CD4-positive, alpha-beta T cell treated with Interleukin-2 at 100 ng/mL for 4 hours (primary cell): ENCODE measurements at regions not wholly inside any gene's neighbourhood (a gene's known extent, or its start where the extent isn't known, plus 50 kb on each side); places are given as distances from the start of the nearest gene placed in this dataset.
"Not testable (repeated sequence)": the region's sequence is repeated elsewhere in the genome, so short reads cannot be mapped to it uniquely, and the experiment has no call there.

Source experiments
- DNase-seq: peaks from one replicate; pipeline ENCODE4 v3.0.0-alpha.2; 2020; ENCODE audit warnings: low spot score

DNA sequence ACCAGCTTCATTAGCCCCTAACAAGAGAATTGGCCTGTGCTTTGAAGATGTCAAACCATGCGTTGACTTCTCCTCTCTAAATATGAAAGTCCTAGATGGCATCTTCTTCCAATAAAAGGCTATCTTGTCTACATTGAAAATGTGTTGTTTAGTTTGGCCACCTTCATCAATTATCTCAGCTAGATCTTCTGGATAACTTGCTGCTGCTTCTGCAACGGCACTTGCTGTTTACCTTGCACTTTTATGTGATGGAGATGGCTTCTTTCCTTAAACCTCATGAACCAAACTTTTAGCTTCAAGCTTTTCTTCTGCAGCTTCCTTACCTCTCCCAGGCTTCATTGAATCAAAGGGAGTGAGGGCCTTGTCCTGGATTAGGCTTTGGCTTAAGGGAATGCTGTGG lies 58.6 kb upstream of the CSNK1E start:
- DNase-seq = not testable (repeated sequence)

DNA sequence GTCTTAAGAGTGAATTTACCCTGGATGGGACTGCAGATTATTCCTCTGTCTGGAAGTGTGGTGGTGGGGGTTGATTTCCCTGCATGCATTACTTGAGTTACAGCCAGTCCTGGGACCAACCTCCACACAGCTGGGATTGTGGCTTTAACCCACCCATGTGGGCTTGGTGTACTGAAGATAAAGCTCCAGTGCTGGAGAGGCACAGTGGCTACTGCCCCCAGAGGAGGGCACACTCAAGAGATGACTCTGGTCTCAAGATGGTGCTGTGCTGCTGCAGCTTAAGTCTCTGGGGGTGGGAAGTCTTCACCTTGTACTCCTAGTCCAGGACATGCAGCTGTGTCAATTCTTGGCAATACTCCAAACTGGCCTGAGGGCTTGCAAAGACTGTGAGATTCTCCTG lies 57.8 kb upstream of the CSNK1E start:
- not testable (repeated sequence) for DNase-seq

DNA sequence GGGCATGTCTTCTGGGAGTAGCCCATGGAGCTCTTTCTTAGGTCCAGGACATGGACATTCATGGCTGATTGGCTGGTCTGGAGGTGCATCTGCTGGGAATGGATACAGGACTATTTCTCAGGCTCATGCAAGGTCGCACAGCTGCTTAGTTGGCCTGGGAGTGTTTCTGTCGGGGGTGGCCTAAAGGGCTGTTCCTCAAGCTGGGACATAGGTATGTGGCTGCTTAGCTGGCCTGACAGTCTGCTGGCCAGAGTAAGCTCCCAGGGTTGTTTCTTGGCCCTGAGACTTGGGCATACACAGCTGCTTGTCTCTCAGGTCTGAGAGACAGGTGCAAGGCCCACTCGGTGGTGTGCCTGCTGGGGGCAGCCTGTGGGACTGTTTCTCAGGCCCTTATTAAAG lies 57.2 kb upstream of the CSNK1E start:
- not testable (repeated sequence) for DNase-seq

DNA sequence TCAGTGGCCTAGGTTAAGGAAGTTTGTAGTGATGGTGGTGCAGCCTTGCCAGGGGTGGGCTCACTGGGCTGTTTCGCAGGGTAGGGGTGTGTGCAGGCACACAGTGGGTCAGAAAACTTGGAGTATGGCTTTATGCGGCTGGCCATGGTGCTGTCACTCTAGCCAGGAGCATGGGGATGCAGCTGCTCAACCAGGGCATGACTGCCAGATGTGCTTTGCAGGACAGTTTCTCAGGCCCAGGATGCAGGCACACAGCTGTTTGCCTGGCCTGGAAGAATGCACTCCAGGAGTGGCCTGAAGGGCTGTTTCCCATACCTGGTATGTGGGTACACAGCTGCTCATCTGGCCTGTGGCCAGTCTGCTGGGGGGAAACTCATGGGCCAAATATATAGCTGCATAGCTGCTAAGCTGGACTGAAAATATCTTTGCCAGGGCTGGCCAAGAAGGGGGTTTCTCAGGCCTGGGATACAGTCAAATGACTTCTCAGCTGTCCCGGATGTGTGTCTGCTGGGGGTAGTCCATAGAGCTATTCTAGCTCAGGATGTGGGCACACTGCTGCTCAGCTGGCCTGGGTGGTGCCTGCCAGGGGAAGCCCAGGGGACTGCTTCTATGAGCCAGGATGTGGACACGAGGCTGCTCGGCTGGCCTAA lies 56.7 kb upstream of the CSNK1E start:
- peak; percentile 26 for DNase-seq

DNA sequence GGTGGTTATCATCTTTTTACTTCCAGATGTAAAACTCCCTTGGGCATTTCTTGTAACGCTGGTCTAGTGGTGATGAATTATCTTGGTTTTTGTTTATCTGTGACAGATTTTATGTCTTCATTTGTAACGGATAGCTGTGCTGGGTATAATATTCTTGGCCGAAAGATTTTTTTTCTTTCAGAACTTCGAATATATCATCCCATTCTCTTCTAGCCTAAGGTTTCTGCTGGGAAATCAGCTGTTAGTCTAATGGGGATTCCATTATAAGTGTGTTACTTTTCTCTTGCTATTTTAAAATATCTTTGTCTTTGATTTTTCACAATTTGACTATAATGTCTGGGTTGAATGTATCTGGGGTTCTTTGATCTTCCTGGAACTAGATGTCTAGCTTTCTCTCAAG lies 55.4 kb upstream of the CSNK1E start:
- not testable (repeated sequence) for DNase-seq

DNA sequence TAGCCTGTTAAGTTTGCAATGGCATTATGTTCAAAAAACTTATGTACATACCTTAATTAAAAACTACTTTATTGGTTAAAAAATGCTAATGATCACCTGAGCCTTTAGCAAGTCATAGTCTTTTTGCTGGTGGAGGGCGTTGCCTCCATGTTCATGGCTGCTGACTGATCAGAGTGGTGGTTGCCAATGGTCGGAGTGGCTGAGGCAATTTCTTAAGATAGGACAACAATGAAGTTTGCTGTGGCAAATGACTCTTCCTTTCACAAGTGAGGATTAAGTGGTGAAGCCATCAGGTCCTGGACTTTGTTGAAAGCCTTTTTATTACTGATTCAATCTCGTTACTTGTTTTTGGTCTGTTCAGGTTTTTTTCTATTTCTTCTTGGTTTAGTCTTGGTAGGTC lies 53.3 kb upstream of the CSNK1E start:
- DNase-seq = not testable (repeated sequence)

DNA sequence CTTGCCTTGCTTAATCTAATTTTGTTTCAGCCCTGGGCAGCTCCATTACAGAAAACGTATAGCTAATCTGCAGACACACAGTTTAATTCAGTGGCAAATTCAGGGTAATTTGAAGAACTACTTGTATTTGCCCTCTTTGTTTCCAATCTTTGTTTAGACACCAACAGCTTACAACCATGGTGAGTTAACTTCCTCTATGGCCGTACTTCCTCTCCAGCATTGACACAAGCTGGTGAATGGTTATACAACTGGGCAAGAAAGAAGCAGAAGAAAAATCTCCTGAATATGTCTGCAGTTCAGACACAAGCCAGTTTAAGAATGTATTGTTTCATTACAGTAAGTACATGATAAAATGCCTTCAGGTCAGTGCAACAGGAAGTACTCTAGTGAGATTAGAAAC lies 51.9 kb upstream of the CSNK1E start:
- DNase-seq = not testable (repeated sequence)
